ENCODE measurements at regions not wholly inside any gene's neighbourhood (a gene's known extent, or its start where the extent isn't known, plus 50 kb on each side); places are given as distances from the start of the nearest gene placed in this dataset.

DNA sequence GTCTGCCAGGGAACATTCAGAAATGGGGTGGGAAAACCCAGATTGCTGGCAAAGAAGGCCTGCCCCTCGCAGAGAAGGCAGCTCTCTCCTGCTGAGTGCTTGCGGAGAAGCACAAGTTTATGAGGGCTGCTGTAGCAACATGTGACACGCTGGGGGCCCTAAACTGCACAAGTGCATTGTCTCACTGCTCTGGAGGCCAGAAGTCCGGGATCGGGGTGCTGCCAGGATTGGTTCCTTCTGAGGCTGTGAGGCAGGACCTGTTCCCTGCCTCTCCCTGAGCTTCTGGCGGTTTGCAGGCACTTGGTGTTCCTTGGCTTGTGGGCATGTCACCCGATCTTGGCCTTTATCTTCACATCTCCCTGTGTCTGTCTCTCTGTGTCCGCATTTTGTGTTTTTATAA is 75.6 kb upstream of the NEURL1B start:
- DNase-seq (no peak), ATAC-seq (no peak)
- H3K4me3 ChIP-seq = no peak overlapping the region
- H3K4me1 ChIP-seq = peaks cover 0 to 9% (median 0%) of the 10 kb centered on the region in 4 donors
- H3K27me3 ChIP-seq = no peaks in the 10 kb centered on the region
- no peak overlapping the region for H3K27ac ChIP-seq
- H3K9me3 ChIP-seq = no peaks in the 10 kb centered on the region
- H3K36me3 ChIP-seq = no peaks in the 10 kb centered on the region
- intact Hi-C loops (cut with DNase I) = no loop called here
- TF ChIP-seq, protein P1, sequence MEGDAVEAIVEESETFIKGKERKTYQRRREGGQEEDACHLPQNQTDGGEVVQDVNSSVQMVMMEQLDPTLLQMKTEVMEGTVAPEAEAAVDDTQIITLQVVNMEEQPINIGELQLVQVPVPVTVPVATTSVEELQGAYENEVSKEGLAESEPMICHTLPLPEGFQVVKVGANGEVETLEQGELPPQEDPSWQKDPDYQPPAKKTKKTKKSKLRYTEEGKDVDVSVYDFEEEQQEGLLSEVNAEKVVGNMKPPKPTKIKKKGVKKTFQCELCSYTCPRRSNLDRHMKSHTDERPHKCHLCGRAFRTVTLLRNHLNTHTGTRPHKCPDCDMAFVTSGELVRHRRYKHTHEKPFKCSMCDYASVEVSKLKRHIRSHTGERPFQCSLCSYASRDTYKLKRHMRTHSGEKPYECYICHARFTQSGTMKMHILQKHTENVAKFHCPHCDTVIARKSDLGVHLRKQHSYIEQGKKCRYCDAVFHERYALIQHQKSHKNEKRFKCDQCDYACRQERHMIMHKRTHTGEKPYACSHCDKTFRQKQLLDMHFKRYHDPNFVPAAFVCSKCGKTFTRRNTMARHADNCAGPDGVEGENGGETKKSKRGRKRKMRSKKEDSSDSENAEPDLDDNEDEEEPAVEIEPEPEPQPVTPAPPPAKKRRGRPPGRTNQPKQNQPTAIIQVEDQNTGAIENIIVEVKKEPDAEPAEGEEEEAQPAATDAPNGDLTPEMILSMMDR (IDR thresholded peaks at IDR 0.05) = no peak
- no peak for TF ChIP-seq POLR2A (IDR thresholded peaks at IDR 0.05)
- WGBS (ENCODE audit: insufficient coverage, low coverage, low lambda C conversion rate, missing lambda C conversion rate) = 79% methylated on average over 2 of the region's 8 CpGs

DNA sequence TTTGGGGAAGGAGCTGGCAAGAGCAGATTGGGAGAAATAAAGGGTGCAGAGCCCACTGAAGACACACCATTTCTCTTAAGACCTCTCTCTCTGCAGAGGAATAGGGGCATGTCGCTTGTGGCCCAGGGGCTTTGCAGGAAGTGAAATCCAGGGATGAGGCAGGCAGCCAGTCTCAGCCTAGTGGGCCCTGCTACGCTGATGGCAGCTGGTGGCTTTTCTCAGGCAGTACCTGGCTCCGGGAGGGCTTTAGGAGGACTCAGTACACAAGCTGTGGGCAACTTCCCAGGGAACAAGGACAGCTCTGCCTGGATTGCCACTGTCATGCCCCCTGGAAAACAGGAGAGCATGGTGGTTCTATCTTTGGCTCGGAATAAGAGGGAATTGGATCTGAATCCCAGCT is 76.2 kb upstream of the NEURL1B start:
- DNase-seq (no peak), ATAC-seq (no peak)
- 75% methylated on average over 2 of the region's 4 CpGs for WGBS (ENCODE audit: insufficient coverage, low coverage, low lambda C conversion rate, missing lambda C conversion rate)

DNA sequence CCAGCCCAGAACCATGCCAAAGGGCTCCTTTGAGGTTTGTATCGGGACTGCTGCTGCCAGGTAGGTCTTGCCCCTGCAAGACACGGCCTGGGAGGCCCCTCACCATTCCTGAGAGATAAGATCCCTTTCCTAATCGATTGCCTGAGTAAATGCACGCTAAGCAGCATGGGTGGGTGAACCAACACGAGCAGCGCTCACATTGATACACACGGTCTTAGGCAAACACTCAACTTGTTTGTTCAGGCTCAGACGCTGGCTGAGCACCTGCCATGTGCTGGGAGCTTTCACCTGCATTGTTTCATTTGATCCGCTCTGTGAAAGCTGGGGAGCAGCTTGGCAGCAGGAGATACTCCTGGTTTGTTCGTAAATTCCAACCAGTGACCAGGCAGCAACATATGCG is 76.9 kb upstream of the NEURL1B start:
- peak; percentile 91 to 96 (median 95) for ATAC-seq
- 14% methylated on average over 3 of the region's 11 CpGs for WGBS (ENCODE audit: insufficient coverage, low coverage, low lambda C conversion rate, missing lambda C conversion rate)

More for the DNA sequence above, 76.2 kb upstream of the NEURL1B start:
- Histone ChIP-seq H3K27ac (no peak overlapping the region), H3K4me3 (no peak overlapping the region), H3K36me3 (no peaks in the 10 kb centered on the region), H3K9me3 (no peaks in the 10 kb centered on the region), H3K27me3 (no peaks in the 10 kb centered on the region), H3K4me1 (peaks cover 0 to 9% (median 0%) of the 10 kb centered on the region in 4 donors)
- intact Hi-C loops (cut with DNase I) = no loop called here
- TF ChIP-seq, protein P1 (IDR thresholded peaks at IDR 0.05) = no peak
- TF ChIP-seq POLR2A (IDR thresholded peaks at IDR 0.05) = no peak

DNA sequence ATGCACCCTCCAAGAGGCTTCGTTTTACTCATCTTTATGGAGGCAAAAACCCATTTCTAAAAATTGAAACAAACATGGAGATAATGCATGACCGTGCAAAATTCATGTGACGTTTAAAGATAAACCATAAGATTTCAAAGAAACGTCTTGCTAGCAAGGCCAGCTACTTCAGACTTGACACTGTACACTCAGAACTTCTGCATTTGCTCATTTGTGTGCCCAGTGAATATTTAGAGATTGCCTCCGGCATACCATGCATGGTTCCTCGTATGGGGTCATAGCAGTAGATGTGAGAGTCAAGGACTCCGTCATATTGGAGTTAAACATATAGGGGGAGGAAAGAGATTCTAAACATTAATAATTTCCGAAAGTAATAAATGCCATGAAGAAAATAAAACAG is 78.6 kb upstream of the NEURL1B start:
- 83% methylated on average over 8 of the region's 8 CpGs for WGBS (ENCODE audit: insufficient coverage, low coverage, low lambda C conversion rate, missing lambda C conversion rate)
- H3K36me3 ChIP-seq = no peaks in the 10 kb centered on the region
- DNase-seq = no peak
- ATAC-seq = no peak
- intact Hi-C loops (cut with DNase I) = no loop called here
- H3K4me1 ChIP-seq = peaks cover 0 to 9% (median 0%) of the 10 kb centered on the region in 4 donors
- no peak overlapping the region for H3K4me3 ChIP-seq
- TF ChIP-seq POLR2A (IDR thresholded peaks at IDR 0.05) = no peak
- TF ChIP-seq, protein P1 (IDR thresholded peaks at IDR 0.05) = no peak
- no peak overlapping the region for H3K27ac ChIP-seq
- H3K9me3 ChIP-seq = no peaks in the 10 kb centered on the region
- no peaks in the 10 kb centered on the region for H3K27me3 ChIP-seq

More for the DNA sequence above, 76.9 kb upstream of the NEURL1B start:
- Histone ChIP-seq H3K27ac (no peak overlapping the region), H3K4me1 (peaks cover 0 to 9% (median 0%) of the 10 kb centered on the region in 4 donors), H3K36me3 (no peaks in the 10 kb centered on the region), H3K9me3 (no peaks in the 10 kb centered on the region), H3K4me3 (no peak overlapping the region), H3K27me3 (no peaks in the 10 kb centered on the region)
- TF ChIP-seq, protein P1 (IDR thresholded peaks at IDR 0.05) = no peak
- no peak for TF ChIP-seq POLR2A (IDR thresholded peaks at IDR 0.05)
- peak in 1 of 3 donors; percentile 36 for DNase-seq
- intact Hi-C loops (cut with DNase I) = no loop called here

DNA sequence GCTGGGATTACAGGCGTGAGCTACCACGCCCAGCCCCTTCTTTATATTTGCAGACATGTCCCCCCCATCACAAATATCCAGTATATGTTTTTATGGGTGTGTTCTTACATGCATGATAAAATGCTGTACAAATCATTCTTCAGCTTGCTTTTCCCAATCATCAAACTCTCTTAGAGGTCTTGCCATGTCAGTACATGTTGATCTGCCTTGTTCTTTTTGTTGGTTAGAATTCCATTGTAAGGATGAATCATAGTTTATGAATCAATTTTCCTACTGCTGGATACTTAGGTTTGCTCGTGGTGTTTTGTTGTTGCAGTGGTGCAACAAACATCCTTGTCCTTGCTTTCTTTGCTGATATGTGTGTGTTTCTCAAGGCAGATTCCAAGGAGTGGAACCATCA is 79.9 kb upstream of the NEURL1B start:
- peaks cover 0 to 9% (median 0%) of the 10 kb centered on the region in 4 donors for H3K4me1 ChIP-seq
- H3K4me3 ChIP-seq = no peak overlapping the region
- ATAC-seq (no peak), DNase-seq (no peak)
- TF ChIP-seq POLR2A (IDR thresholded peaks at IDR 0.05) = no peak
- TF ChIP-seq, protein P1 (IDR thresholded peaks at IDR 0.05) = no peak
- no peaks in the 10 kb centered on the region for H3K9me3 ChIP-seq
- 90% methylated on average over 3 of the region's 3 CpGs for WGBS (ENCODE audit: insufficient coverage, low coverage, low lambda C conversion rate, missing lambda C conversion rate)
- no peak overlapping the region for H3K27ac ChIP-seq
- H3K27me3 ChIP-seq = no peaks in the 10 kb centered on the region
- H3K36me3 ChIP-seq = no peaks in the 10 kb centered on the region
- intact Hi-C loops (cut with DNase I) = no loop called here

Data from right lobe of liver (tissue), 6 donors.